ENCODE measurements at regions not wholly inside any gene's neighbourhood (a gene's known extent, or its start where the extent isn't known, plus 50 kb on each side); places are given as distances from the start of the nearest gene placed in this dataset.

DNA sequence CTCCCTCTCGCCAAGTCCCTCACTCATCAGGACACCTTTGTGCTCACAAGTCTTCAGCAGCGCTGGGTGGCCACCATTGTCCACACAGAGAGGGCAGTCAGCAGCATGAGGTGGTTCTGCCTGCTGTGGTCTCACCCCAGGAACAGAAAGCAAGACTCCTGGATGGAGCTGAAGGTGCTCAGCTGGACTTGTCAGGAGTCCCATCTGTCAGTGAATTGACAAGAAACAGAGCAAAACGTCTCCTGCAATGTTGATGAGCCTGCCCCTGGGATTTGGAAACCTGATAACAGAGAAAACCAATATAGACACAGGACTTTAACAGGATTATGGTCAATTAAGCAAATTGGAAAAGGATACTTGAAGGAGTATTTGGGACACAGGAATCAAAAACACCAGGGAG, 122.2 kb upstream of the PRSS58 start:
- TF ChIP-seq POLR2A (IDR thresholded peaks at IDR 0.05): no peak
- TF ChIP-seq, protein P1, sequence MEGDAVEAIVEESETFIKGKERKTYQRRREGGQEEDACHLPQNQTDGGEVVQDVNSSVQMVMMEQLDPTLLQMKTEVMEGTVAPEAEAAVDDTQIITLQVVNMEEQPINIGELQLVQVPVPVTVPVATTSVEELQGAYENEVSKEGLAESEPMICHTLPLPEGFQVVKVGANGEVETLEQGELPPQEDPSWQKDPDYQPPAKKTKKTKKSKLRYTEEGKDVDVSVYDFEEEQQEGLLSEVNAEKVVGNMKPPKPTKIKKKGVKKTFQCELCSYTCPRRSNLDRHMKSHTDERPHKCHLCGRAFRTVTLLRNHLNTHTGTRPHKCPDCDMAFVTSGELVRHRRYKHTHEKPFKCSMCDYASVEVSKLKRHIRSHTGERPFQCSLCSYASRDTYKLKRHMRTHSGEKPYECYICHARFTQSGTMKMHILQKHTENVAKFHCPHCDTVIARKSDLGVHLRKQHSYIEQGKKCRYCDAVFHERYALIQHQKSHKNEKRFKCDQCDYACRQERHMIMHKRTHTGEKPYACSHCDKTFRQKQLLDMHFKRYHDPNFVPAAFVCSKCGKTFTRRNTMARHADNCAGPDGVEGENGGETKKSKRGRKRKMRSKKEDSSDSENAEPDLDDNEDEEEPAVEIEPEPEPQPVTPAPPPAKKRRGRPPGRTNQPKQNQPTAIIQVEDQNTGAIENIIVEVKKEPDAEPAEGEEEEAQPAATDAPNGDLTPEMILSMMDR (IDR thresholded peaks at IDR 0.05): no peak
